GM19438 (cell line): ENCODE measurements at regions not wholly inside any gene's neighbourhood (a gene's known extent, or its start where the extent isn't known, plus 50 kb on each side); places are given as distances from the start of the nearest gene placed in this dataset.

Experiments used
- ATAC-seq: cut with Tn5 transposase; IDR thresholded peaks from one replicate; pipeline ENCODE4 v1.9.1; 2021; ENCODE audit warnings: low read depth; ENCODE audit not compliant: unreplicated experiment

DNA sequence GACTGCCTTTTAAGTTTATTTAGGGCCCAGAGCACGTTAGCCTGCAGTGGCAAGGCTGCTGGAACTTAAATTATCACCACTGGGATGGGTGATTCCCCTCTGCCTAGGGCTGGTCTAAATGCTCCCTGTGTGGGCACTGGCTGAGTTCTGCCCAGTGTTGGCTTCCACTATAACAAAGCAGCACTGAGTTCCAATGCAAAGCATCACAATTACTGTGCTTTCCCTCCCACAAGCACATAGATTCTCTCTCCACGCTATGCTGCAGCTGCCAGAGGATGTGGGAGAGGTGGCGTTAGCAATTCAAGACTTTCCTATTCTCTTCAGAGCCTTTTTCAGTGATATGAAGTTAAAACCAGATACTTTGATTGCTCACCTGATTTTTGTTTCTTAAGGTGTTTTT is 328.9 kb upstream of the DDX18 start:
- no peak for ATAC-seq

DNA sequence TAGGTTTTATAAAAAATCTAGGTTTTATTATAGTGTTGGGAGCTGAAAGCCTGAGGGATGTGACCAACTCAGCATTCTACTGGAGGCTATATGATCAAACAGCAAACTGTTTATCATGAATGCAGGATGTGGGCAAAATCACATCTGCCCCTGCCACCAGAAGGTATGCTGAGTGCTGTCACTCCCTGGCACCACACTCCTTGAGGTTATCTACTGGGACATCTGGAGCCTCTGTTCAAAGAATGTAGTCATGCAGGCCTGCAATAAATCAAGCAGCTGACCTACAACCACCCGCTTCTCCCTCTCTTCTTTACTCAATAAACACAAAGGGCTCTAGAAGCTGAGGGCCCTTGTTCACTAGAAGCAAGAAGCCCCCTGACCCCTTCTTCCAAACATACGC is 328.4 kb upstream of the DDX18 start:
- no peak for ATAC-seq

DNA sequence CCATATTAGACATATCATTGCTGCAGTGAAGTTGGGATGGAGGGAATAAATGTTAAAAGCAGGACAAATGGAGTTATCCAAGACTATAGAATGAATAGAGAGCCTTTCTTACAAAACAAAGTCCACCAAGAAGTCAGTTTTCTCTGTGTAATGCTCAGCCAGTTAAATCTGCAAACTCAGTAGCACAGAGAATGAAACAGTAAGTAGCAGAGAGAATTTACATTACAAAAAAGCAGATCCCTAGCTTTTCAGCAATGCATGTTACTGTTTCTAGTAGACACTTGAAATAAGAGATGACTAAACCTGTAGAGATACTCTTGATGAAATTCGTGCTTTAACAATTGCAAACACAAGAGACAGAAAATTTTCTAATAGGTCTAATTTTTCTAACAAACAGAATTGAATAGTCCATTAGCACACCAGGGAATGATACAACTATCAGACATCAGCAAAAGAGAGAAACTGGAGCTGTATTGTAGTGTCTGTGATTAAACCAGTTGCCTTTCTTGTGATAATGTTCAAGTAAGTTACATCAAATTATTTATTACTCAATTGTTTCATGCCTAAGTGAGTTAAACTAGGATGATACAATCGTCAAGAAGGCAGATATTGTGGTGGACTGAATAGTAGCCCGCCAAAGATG is 322.2 kb upstream of the DDX18 start:
- no peak for ATAC-seq

DNA sequence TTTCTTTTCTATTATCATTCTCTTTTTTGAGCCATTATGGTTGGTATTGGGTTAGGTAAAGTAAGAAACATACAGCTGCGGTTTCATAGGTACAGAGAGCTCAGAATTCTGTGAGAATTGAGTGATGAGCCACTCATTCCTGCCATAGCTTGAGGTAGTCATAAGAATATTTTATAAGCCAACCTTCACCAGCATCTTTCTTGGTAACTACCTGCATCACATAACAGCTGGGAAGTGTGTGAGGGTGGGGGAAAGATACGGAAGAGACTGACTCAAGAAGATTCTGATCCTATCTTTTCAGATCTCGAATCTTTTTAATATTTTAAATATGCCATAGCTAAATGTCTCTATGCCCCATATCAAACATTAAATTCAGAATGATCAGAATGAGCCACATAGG is 313.8 kb upstream of the DDX18 start:
- no peak for ATAC-seq

DNA sequence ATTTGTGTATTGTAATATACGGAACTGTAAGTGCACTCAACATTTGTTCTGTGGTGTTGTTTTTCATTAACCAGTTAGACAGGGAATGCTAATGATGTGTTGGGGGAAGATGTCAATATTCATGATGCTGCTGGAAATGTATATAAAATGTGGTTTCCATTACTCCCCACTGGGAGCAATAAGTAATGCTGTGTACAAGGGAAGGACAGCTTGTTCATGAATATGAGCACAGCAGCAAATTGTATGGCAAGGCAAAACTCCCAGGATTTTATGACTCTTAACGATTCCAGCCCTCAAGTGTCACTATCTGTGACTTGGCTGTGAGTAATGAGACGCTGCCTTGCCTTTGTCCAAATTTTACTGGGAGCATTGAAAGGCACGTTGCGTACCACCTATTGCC is 312.4 kb upstream of the DDX18 start:
- ATAC-seq: no peak

DNA sequence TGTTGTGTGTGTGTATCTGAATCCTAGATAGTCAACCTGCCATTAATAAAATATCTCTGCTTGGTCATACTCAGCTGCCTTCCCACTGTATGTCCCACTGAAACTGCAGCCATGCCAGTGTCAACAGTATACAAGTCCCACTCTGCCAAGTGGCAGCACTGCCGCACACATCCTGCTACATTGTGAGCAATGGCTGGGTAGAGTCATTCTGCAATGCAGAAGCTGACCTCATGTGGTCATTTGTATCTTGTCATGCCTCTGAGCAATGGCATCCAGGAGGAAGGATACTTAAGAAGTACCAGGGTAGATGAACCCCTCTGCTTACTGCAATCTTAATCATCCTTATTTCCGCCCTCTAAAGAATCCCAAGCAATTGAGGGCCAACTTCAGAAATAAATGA is 302.2 kb upstream of the DDX18 start:
- ATAC-seq: no peak

DNA sequence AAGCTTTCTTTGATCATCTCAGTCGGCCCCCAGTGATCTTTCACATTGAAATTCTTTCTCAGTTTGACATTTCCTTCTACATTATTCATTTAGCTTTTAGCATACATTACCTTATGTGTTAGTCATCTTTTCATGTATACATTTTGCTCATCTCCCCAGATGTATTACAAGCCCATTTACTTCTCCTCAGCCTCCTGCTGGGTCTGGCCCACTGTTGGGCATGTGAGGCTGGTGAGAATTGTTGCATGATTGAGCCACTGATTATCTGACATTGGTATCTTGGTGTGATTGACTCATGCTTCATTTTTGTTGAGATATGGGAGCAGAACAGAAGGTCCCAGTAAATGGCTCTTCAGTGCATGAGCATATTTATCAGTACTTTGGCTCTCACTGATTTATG is 300.1 kb upstream of the DDX18 start:
- ATAC-seq: no peak

DNA sequence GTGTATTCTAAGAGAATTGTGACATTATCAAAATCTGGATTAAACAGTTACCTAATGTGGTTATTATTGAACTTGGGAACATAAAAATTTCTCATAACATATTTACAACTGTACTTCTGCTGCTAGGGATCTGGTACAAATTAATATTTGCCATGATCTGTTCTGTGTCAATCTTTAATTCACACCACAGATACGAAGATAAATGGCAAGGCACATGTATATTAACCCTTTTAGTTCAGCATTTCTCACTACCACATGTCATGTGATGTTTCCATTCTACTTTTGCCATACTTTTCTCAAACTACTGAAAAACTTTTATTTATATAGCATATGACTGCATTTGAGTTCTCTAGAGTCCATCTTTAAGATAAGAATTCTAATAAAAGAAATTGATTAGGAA is 295.3 kb upstream of the DDX18 start:
- ATAC-seq: no peak

DNA sequence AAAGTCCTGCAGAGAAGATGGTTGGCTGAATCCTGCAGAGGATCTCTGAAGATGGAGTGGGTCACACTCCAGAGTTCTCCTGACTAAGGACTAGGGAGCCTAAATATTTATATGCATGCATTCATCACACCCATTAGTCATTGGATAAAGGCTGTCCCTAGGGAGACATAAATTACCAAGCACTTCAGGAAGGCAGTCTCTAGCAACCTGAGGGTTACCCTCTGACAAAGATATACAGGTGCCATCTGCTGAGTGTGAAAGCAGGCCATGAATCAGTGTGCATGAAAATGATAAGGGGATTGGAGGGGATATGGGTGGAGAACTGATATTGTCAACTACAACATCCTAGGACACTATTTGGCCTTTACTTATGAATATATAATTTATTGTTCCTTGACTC is 294.8 kb upstream of the DDX18 start:
- no peak for ATAC-seq

DNA sequence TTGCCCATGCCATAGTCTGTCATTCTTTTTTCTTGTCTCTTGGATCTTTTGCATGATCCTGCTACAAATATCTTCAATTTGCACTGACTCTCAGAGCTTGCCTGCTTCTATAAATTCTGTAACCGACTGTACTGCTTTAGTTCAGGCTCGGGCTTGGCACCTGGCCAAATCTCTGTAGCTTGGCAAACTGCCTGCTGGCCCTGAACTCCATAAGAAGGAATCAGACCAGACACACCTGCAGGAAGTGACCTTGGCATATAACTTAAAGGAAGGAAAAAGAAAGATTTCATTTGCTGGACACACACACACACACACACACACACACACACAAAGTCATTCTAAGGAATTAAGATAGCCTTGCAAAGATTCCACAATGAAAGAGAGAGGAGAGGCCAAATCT is 291.2 kb upstream of the DDX18 start:
- no peak for ATAC-seq

DNA sequence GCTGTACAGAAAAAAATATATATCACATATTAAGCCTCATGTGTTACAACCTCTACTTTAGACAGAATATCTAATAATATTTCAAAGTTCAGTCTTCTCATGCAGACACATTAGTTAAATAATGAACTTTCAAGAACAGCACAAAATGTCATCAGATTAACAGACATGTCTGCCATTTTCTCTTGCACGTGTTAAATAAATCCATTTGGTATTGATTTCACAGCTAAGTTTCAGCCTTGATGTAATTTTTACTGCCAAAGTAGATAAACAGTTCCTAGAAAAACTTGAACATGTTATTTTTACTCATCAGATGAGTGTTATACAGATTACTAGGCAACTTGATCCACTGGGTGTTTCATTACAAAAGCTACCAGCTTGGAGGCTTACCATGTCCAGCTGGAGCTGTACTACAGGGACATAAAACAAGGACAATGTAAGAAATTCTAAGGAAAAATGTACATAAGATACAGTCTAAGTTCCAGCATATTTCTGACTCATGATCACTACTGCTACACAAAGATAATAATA is 290.7 kb upstream of the DDX18 start:
- ATAC-seq: no peak

DNA sequence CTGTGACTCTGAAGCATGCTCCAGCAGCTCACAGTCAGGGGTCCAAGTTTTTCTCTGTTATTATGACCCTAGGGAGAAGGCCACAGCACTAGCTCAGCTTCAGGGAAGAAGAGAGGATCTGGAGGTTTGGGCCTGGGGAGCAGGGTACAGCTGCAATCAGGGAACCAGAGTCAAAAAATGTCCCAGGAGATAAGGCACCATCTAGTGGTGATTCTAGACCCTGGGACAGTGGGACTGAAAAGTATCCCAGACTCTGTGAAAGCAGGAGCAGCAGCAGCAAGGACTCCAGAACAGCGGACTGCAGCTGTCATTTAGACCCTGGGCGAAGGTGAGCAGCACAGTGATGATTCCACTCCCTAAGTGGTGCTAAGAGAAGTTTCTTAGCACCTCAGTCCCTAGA is 278.4 kb upstream of the DDX18 start:
- ATAC-seq: no peak

DNA sequence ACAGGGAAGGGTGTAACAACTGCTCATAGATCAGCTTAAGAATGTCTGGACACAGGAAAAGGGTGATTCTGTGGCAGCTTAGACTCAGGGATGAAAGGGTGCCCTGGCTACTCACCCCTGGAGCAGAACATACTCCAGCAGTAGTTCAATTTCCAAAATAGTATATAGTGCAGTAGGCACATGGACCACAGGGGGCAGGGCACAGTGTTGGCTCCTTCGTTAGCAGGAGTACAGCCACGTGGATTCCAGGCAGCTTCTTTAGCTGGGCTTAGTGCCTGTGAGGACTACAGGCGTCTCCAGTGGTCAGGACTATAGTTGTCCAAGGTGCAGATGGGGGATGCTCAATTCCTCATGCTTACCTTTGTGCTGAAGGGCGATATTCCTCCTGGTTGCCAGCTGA is 277.5 kb upstream of the DDX18 start:
- no peak for ATAC-seq

DNA sequence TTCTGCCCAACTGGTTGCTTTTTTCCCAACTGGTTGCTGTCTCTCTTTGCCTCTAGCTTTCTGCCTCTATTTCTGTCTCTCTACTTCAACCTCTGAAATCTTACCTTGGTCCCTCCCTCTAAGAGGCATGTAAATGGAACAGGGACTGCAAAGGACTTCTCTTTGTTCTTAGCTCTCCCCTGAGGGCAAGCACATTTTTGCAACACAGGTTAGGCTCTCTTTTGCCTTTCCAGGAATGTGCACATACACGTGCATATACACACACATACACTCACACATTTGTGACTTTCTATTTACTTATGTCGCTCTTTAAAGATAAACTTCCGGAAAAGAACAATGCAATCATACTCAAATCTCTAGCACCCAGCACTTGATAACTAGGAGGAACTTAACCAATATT is 262.6 kb upstream of the DDX18 start:
- no peak for ATAC-seq

DNA sequence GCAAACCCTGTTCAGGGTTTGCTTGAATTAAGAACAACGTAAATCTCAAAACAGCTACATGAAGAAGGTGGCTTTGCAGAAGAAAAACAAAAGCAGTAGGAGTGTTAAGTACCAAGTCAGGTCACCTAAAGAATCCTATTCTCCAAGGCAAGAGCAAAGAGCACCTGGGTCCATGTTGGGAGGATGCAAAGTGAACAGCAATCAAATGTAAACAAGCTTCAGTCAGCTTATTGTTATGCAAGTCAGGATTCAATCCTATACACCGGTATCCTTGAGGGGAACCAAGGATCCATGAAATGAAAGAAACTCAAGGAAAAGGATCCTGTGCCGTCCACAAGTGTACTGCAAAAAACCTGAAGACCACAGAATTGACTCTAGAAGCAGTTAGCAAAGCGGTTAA is 261.0 kb upstream of the DDX18 start:
- ATAC-seq: no peak

DNA sequence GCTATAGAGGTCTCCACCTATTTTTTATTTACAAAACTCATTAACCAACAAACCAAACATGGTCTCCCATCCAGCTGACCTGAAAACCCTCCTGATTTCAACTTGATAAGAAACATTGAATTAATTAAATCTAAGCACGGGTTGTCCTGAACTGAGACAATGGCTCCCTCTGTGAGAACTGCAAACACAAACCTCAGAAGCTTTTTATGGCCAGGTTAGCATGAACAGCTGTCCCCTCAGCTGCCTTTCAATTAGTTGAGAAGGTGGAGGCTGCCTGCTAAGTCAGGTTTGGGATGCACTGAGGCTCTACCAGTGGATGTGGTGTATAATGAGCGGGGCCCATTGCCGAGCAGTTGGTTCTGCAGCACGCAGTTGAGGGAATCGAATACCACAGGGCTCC is 258.5 kb upstream of the DDX18 start:
- no peak for ATAC-seq

DNA sequence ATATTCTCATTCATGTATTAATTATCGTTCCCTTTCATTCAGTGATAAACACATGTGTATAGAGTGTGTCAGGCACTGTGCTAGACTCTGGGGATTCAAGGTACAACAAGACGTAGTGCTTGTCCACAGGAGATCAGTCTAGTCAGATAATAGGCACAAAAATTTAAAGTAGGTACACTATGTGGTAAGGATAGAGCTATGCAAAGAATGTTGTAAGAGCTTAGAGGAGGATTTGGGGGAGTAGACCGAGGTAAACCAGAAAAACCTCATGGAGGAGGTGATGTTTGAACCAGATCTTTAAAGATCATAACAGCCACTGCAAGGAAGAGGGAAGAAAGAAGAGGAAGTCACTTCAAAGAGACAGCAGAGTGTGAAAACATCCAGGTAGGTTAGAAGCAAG is 256.9 kb upstream of the DDX18 start:
- no peak for ATAC-seq

DNA sequence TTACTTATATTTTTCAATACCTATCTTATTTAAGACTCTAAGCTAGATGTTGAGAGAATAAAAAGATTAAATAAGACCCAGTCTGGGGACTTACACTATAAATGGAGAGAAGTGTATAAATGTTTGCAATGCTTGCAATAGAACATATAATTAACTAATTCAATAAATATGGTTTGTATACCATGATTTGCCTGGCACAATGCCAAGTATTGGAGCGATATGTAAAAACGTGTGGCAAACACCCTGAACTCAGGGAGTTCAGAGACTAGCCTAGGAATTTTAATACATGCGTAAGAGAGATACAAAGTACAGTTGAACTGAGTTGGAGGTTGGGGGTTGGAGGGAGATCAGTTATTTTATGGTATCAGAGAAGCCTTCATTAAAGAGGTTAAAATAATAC is 251.8 kb upstream of the DDX18 start:
- no peak for ATAC-seq

DNA sequence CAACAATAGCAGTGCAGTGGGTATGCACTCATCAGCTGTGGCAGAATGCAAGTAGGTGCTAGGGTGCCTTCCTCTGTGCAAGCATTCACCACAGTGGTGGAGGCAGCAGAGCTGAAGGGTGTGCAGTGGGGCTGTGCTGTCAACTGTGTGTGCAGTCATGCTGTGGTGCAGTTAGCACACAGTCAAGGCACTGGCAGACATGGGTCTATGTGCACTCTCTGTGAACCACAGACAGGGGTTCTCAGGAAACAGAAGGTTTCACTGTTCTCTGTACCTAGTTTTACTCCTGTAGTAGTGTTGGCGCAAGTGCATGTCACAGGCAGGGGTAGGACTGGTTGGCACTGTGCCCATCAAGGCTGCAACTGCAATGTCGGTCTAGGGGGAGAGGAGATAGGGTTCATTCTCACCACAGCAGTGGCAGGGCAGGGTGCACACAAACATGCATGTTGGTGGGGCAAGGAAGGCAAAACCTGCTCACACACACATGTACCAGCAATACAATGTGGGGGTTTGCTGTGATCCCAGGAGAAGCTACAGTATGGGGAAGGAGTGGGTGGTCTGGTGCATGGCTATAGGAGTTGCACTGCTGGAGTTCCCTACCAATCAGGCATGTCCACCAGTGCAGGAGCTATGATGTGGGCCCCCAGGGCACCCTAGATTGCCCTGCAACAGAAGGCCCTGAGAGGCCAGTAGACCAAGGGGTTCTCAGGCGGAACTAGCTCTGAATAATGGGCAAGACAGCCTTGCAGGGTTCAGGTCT is 242.7 kb upstream of the DDX18 start:
- ATAC-seq: no peak

DNA sequence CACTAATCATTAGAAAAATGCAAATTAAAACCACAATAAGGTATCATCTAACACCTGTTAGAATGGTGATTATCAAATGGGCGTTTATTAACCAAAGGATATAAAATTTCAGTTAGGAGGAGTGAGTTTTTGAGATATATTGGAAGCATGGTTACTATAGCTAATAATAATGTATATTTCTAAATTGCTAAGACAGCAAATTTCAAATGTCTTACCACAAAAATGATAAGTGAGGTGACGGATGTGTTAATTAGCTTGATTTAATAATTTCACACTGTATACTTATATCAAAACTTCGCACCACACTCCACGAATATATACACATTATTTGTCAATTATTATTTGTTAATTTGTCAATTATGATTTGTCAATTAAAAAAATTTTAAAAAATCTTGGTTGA is 227.2 kb upstream of the DDX18 start:
- ATAC-seq: no peak

DNA sequence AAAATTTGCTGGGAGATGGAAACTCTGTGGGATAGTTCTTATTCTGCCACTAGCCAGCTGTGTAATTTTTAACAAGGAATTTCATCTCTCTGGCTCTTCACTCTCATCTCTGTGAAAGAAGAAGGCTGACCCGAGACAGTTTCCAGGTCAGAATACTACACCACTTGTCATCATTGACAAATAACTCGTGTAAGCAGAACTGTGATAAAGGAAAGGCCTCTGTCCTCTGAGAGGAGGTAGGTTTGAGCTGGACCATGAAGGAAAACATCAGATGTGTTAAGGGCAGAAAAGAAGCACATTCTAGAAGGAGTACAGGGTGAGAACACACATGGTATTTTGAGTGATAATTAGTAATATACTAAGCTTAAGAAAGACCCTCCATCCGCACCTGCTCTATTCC is 211.4 kb upstream of the DDX18 start:
- no peak for ATAC-seq

DNA sequence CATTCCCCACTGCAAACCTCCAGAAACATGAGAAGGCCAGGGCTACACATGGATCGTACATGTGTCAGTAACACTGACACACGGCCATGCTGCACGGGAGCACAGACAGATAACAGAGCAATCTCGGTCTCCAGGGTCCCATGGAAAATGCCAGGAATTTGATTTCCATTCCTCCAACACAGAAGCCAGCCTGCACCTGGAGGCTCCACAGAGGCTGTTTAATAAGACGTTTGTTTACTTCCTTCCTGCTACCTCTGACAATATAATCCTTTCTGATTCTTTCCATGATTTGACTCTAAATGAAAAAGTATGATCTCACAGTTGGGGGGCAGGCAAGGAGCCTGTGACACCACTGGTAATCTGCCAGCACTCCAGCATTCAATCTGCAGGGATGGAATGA is 210.9 kb upstream of the DDX18 start:
- no peak for ATAC-seq
